Activated T-helper 2 cell treated with anti-CD3 and anti-CD28 coated beads, Interferon-gamma antibody, Interleukin-2, Interleukin-4, amounts not matched to agents 10 μg/mL and 5 μg/mL and 100 μg/mL, durations not matched to agents 14 hours and 24 hours and 36 hours (primary cell): ENCODE measurements at regions not wholly inside any gene's neighbourhood (a gene's known extent, or its start where the extent isn't known, plus 50 kb on each side); places are given as distances from the start of the nearest gene placed in this dataset.

ENCODE experiments used
- DNase-seq: peaks from one replicate; pipeline ENCODE4 v3.0.0; 2021; ENCODE audit warnings: low spot score
- H3K27ac Mint-ChIP-seq: one replicate; pipeline ENCODE4 v1.8.0; 2021; ENCODE audit warnings: mixed read lengths
- H3K27me3 Mint-ChIP-seq: one replicate; pipeline ENCODE4 v1.8.0; 2021; ENCODE audit warnings: low read depth, mixed read lengths
- H3K36me3 Mint-ChIP-seq: one replicate; pipeline ENCODE4 v1.8.0; 2021; ENCODE audit warnings: low read depth, mixed read lengths
- H3K4me1 Mint-ChIP-seq: one replicate; pipeline ENCODE4 v1.8.0; 2021; ENCODE audit warnings: low read depth, mixed read lengths
- H3K4me3 Mint-ChIP-seq: one replicate; pipeline ENCODE4 v1.8.0; 2021; ENCODE audit warnings: low read depth, mild to moderate bottlenecking, moderate library complexity, mixed read lengths
- H3K9me3 Mint-ChIP-seq: one replicate; pipeline ENCODE4 v1.8.0; 2021; ENCODE audit warnings: mixed read lengths
- intact Hi-C: fragments of 100-400 bp; cut with micrococcal nuclease; formaldehyde crosslinking; loops from one replicate; pipeline ENCODE4 v1.15.1; 2023

DNA sequence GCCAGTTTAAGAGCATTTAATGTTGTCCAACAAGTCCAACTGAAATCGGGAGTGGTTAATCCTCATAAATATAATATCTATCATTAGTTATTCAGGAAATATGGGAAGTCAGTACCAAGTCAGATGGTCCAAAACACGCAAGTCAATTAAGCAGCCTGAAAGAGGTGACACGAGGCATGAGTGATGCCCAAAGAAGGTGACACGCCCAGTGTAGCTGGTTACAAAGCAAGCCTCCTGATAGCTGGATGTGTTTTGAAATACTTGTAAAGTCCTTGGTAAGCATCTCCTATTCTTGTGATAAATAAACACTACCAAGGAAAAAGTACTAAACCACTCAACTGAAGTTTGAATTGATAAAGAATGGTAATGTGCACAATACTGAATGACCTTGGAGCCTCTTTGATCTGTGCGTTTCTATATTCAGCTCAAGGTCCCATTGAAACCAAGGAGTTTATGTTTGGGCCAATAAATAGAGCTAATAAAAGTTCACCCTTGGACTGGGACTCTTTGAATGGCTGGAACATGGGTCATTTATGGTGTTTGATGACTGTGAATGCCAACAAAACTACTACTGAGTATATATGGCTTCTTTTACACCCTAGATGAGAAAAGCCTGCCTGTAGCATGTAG is 93.2 kb upstream of the KLF3 start:
- H3K4me1 Mint-ChIP-seq: peaks cover 2% of the 10 kb centered on the region
- H3K36me3 Mint-ChIP-seq: no peaks in the 10 kb centered on the region
- intact Hi-C loops: no loop called here
- H3K9me3 Mint-ChIP-seq: no peaks in the 10 kb centered on the region
- no peak for DNase-seq
- H3K27ac Mint-ChIP-seq: no peak overlapping the region
- H3K27me3 Mint-ChIP-seq: peaks cover 27% of the 10 kb centered on the region
- no peak overlapping the region for H3K4me3 Mint-ChIP-seq

DNA sequence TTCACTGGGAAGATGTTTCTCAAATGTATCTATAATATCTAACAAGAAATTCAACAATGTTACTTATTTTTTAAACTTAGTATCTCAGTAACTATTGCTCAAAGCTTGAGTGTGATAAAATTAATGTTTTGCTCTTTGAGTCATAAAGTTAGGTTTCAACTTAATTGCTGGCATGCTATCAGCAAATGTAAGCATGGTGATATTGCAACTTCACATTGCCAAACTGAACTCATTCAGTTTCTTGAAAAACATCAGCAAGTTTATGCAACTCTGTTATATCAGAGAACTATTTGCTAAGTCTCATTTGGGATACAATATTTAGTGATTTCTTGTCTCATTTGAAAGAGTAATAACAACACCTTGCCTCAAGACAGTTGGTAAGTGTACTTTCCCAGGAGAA is 91.2 kb upstream of the KLF3 start:
- peaks cover 18% of the 10 kb centered on the region for H3K27me3 Mint-ChIP-seq
- no peak overlapping the region for H3K27ac Mint-ChIP-seq
- intact Hi-C loops: no loop called here
- no peak overlapping the region for H3K4me3 Mint-ChIP-seq
- no peaks in the 10 kb centered on the region for H3K4me1 Mint-ChIP-seq
- H3K36me3 Mint-ChIP-seq: no peaks in the 10 kb centered on the region
- no peaks in the 10 kb centered on the region for H3K9me3 Mint-ChIP-seq
- no peak for DNase-seq

DNA sequence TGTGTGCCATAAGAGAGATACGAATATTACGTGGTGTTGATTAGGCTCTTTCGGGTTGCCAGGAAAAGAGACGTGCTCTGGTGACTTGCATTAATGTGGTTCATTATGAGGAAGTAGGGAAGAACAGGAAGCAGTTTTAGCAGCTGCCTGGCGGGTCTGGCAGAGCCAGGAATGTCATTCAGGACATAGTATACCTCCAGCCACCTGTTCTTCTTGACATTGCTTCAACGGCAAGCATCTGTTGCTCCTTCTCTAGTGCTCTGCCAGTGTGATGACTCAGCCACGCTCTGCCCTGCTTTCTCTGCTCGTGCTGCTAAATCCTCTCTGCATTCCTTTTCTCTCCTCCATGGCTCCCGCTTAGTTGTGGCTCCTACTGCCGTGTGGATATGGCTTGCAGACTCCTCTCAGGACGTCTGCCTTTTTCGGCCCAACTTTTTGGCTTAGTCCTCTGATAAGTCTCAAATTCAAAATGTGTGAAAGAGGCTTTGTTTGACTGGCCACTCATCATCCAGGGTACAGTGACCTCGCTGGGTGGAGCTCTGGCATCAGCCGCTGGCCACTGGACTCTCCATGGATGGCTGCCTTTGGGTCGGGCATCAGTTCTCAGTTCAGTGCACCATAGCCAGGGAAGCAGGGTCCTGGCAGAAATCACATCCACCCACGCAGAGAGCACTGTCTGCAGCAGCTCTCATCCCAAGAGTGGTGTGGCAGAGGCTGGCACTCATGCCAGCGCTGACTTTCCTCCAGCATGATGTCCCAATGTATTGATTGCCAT is 89.3 kb upstream of the KLF3 start:
- intact Hi-C loops: no loop called here
- Mint-ChIP-seq H3K27me3 (peaks cover 14% of the 10 kb centered on the region), H3K9me3 (no peaks in the 10 kb centered on the region), H3K36me3 (no peaks in the 10 kb centered on the region), H3K4me1 (no peaks in the 10 kb centered on the region), H3K4me3 (no peak overlapping the region), H3K27ac (no peak overlapping the region)
- no peak for DNase-seq

DNA sequence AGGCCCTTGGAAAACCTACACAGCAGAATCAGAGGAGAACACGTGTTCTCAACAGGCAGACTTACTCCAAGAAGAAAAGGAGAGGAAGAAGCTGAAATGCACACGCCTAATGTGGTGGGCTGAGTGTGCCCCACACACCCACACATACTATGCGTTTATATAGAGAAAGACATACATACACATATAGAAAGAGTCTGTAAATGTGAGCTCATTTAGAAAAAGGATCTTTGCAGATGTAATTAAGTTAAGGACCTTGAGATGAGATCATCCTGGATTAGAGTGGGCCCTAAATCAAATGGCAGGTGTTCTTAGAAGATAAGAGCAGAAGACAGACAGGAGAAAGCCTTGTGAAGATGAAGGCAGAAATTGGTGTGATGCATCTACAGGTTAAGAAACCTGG is 87.2 kb upstream of the KLF3 start:
- DNase-seq: no peak
- Mint-ChIP-seq H3K27me3 (peaks cover 8% of the 10 kb centered on the region), H3K27ac (no peak overlapping the region), H3K36me3 (no peaks in the 10 kb centered on the region), H3K4me3 (no peak overlapping the region), H3K4me1 (no peaks in the 10 kb centered on the region), H3K9me3 (no peaks in the 10 kb centered on the region)
- intact Hi-C loops: no loop called here

DNA sequence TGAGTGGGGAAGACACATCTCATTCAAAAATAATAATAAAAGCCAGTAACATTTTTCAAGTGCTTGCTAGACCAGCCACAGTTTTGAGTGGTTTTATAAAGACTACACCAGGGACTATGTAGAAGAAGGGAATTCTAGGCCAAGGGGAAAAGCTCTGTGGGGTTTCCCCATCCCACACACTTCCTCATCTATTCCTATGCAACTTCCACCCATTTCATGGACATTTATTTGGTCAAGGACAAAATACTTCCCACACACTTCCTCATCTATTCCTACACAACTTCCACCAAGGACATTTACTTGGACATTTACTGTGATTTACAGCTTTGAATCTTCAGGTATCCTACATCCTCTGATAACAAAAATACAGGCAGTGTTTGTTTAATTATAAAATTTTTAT is 86.5 kb upstream of the KLF3 start:
- Mint-ChIP-seq H3K4me1 (no peaks in the 10 kb centered on the region), H3K36me3 (no peaks in the 10 kb centered on the region), H3K27ac (no peak overlapping the region), H3K9me3 (no peaks in the 10 kb centered on the region), H3K27me3 (peaks cover 12% of the 10 kb centered on the region), H3K4me3 (no peak overlapping the region)
- no peak for DNase-seq
- intact Hi-C loops: no loop called here

DNA sequence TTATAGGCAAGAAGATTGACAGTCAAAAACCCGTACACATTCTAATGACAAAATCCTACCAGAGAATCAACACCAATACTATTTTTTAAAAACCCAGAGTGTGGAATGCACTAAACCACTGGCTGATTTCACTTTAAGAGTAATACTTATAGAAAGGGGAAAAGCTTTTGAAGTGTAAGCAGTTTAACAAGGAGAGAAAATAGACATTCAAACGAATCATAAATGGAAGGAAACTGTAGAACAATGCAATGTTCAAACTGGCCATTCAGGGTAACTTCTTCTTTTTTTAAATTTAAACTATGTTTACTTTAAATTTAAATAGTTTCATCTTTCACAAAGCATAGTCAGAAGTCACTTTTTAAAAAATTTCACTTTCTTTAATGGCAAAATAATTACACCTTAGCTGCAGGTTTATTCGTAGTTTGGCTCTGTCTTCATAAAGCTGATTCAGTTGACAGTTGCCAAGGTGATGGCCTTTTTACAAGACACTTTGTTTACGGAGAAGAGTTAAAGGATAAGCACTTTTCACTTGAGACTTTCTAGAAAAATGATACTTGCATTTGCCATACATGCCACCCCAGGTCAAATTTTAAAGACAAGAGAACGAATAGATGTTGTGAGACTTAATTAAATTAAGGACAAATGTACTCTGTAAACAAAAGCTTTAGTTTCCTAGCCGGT is 82.4 kb upstream of the KLF3 start:
- H3K9me3 Mint-ChIP-seq: no peaks in the 10 kb centered on the region
- peaks cover 3% of the 10 kb centered on the region for H3K4me1 Mint-ChIP-seq
- H3K4me3 Mint-ChIP-seq: no peak overlapping the region
- intact Hi-C loops: no loop called here
- no peak for DNase-seq
- no peaks in the 10 kb centered on the region for H3K36me3 Mint-ChIP-seq
- H3K27me3 Mint-ChIP-seq: peaks cover 27% of the 10 kb centered on the region
- H3K27ac Mint-ChIP-seq: no peak overlapping the region

DNA sequence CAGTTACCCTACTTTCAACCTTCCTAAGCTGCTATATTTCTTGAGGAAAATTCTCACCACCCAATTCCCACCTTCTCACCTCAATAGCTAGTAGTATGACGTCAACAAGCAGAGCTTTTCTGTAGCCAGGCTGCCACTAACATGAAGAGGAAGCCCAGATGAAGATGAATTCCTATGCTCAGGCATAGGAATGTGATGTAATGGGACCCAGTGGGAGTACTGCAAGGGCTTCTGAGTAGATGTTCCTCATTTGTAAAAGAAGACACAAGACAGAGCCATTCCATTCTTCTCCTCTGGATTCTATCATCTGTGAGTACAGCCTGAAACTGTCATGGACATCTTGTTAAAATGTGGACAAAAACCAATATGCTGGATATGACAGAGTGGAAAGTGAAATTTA is 81.6 kb upstream of the KLF3 start:
- Mint-ChIP-seq H3K27ac (no peak overlapping the region), H3K27me3 (peaks cover 26% of the 10 kb centered on the region), H3K4me1 (peaks cover 3% of the 10 kb centered on the region), H3K9me3 (no peaks in the 10 kb centered on the region), H3K4me3 (no peak overlapping the region), H3K36me3 (no peaks in the 10 kb centered on the region)
- intact Hi-C loops: no loop called here
- DNase-seq: no peak

DNA sequence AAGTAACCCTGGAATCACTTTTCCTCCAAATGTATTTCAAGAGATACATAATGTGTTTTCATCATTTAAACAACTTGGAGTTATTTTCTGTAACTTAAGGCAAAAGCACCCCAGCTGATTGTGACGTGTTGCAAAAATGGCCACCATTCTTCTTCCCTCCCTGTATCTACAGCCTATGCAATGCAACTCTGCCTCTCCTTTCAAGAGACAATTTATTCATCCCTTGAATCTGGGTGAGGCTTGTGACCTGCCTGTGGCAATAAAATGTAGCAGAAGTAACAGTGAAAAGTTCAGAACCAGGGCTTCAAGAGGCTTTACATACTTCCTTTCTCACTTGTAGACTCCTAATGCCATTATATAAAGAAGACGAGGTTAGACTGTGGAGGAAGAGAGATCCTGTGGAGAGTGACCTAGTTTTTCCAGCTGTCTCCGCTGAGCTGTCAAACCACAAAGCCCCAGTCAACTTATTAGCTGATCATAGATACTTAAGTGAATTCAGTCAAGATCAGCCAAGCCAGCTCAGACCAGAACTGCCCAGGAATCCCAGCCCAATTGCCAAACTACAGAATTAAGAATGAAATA is 81.0 kb upstream of the KLF3 start:
- no peak for DNase-seq

DNA sequence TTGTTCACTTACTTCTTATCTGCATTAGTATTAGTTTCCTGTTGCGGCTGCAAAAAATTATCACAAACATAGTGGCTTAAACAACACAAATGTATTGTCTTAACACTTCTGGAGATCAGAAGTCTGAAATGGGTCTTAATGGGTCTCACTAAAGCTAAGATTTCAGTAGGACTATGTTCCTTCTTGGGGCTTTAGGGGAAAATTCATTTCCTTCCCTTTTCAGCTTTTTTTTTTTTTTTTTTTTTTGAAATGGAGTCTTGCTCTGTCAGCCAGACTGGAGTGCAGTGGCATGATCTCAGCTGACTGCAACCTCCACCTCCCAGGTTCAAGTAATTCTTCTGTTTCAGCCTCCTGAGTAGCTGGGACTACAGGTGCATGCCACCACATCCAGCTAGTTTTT is 78.1 kb upstream of the KLF3 start:
- peaks cover 3% of the 10 kb centered on the region for H3K4me1 Mint-ChIP-seq
- H3K4me3 Mint-ChIP-seq: no peak overlapping the region
- DNase-seq: no peak
- H3K36me3 Mint-ChIP-seq: no peaks in the 10 kb centered on the region
- no peak overlapping the region for H3K27ac Mint-ChIP-seq
- H3K27me3 Mint-ChIP-seq: peaks cover 27% of the 10 kb centered on the region
- H3K9me3 Mint-ChIP-seq: no peaks in the 10 kb centered on the region
- intact Hi-C loops: no loop called here

More for the DNA sequence above, 81.0 kb upstream of the KLF3 start:
- peaks cover 3% of the 10 kb centered on the region for H3K4me1 Mint-ChIP-seq
- H3K4me3 Mint-ChIP-seq: no peak overlapping the region
- peaks cover 27% of the 10 kb centered on the region for H3K27me3 Mint-ChIP-seq
- intact Hi-C loops: no loop called here
- H3K36me3 Mint-ChIP-seq: no peaks in the 10 kb centered on the region
- H3K9me3 Mint-ChIP-seq: no peaks in the 10 kb centered on the region
- no peak overlapping the region for H3K27ac Mint-ChIP-seq

DNA sequence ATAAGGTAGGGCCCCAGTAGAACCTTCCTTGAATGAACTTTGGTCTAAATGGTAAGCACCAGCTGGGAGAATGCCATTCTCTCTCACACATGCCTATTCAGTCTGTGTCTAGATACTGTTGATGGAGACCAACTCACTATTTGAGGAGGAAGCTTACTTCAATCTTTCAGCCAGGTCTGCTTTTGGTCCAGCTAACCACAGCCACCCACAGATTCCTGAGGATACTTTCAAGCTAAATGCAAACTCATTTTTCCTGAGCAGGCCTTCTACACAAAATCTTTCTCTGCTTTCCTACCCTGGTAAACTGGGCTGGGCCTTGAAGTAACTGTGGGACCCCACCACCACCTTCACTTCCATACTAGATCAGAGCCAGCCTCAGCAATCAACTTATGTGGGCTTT is 76.9 kb upstream of the KLF3 start:
- H3K4me1 Mint-ChIP-seq: peaks cover 3% of the 10 kb centered on the region
- no peaks in the 10 kb centered on the region for H3K9me3 Mint-ChIP-seq
- H3K36me3 Mint-ChIP-seq: no peaks in the 10 kb centered on the region
- DNase-seq: no peak
- intact Hi-C loops: no loop called here
- H3K27me3 Mint-ChIP-seq: peaks cover 23% of the 10 kb centered on the region
- H3K4me3 Mint-ChIP-seq: no peak overlapping the region
- no peak overlapping the region for H3K27ac Mint-ChIP-seq

DNA sequence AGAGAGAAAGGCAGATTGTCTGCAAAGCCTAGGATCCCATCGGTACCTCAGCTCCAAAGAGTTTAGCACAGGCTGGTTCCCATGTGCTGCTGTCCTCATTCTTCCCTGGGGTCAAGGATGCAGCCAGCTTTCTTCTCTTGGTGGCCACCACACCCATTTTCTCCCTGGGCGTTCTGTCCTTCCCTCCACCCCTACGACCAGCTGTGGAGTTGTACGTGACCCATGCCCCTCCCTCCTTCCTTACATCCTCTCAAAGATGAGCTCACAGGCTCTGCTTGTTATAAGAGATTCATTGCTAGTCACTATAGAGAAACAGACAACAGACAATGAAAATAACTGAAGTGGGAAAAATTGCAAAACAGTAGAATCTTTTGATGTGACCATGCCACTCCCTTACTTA is 74.0 kb upstream of the KLF3 start:
- H3K27me3 Mint-ChIP-seq: peaks cover 12% of the 10 kb centered on the region

DNA sequence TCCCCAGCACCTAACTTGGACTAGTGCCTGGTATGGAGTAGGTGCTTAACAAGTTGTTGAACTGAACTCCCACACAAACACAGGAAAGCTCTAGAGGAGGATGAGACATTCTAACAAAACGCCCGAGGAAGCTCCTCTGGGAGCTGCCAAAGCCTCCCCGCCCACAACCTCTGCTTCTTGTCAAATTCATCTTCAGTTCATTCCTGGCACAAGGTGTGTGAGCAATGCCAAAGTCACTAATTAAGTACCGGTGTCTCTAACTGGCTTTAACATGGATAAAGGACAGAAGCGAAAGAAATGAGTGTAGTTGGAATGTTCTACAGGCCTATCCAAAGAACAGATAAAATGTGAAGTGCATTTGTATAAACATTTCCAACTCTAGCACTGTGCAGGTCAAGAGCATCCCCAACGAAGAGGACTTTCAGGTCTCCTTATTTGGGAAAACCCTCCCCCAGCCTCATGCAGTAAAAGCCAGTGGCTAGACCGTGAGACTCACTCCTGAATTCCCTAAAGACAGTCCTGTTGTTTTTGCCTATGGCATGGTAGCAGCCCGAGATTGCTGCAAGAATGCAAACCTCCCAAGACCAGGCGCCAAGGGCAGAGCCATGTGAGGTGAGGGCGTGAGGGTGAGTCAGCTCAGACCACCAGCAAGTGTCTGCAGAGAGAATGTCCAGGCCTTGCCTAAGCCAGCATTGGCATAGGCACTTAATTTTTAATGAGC is 72.2 kb upstream of the KLF3 start:
- Mint-ChIP-seq H3K4me3 (no peak overlapping the region), H3K27me3 (peaks cover 3% of the 10 kb centered on the region), H3K27ac (no peak overlapping the region), H3K4me1 (no peaks in the 10 kb centered on the region), H3K36me3 (no peaks in the 10 kb centered on the region), H3K9me3 (no peaks in the 10 kb centered on the region)
- no peak for DNase-seq
- intact Hi-C loops: no loop called here

More for the DNA sequence above, 74.0 kb upstream of the KLF3 start:
- no peaks in the 10 kb centered on the region for H3K36me3 Mint-ChIP-seq
- no peaks in the 10 kb centered on the region for H3K4me1 Mint-ChIP-seq
- intact Hi-C loops: no loop called here
- no peak overlapping the region for H3K4me3 Mint-ChIP-seq
- DNase-seq: no peak
- H3K27ac Mint-ChIP-seq: no peak overlapping the region
- H3K9me3 Mint-ChIP-seq: no peaks in the 10 kb centered on the region
